Stimulated activated CD8-positive, alpha-beta memory T cell treated with anti-CD3 and anti-CD28 coated beads, Interleukin-15, amount 100 ng/mL, for 24 hours (primary cell): ENCODE measurements at regions not wholly inside any gene's neighbourhood (a gene's known extent, or its start where the extent isn't known, plus 50 kb on each side); places are given as distances from the start of the nearest gene placed in this dataset.

ENCODE experiments used
- DNase-seq: peaks from one replicate; pipeline ENCODE4 v3.0.0-alpha.2; 2020; ENCODE audit warnings: low read depth

GRCh38 chr2:196224756-196225155, 53.4 kb upstream of the STK17B start:
- no peak for DNase-seq

GRCh38 chr2:196225213-196225612, 53.8 kb upstream of the STK17B start:
- DNase-seq = no peak

DNA sequence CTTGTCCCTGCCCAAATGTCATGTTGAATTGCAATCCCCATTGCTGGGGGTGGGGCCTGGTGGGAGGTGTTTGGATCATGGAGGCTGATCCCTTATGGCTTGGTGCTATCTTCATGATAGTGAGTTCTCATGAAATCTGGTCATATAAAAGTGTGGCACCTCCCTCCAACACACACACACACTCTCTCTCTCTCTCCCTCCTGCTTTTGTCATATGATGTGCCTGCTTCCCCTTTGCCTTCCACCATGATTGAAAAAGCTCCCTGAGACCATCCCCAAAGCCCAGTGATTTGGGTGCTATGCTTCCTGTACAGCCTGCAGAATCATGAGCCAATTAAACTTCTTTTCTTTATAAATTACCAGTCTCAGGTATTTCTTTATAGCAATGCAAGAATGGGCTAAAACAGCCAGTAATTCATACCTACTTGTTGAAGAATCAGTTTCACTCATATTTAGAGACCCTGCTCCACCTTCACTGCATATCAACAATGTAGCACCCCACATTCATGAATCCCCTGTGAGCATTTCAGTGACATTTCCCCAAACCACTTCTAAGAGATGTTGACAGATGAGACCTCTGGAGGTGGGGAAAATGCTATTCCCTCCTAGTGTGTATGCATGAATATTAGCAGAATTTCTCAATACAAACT, 54.8 kb upstream of the STK17B start:
- no peak for DNase-seq

DNA sequence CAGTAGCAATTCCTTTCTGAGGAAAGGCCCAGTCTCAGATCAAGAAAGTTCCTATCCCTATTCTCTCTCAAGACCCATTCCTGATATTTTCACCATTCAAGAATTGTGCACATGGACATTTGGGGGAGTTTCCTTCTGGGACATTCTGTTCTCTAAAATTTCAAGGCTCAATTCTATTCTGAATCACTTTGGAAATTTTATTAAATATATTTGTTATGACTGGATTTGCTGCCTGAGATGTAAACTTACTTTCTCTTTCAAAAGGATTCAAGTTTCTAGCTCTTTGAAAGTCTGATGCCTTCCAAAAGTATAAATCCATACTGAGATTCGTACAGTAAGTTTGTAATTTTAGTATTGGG, 55.3 kb upstream of the STK17B start:
- no peak for DNase-seq

DNA sequence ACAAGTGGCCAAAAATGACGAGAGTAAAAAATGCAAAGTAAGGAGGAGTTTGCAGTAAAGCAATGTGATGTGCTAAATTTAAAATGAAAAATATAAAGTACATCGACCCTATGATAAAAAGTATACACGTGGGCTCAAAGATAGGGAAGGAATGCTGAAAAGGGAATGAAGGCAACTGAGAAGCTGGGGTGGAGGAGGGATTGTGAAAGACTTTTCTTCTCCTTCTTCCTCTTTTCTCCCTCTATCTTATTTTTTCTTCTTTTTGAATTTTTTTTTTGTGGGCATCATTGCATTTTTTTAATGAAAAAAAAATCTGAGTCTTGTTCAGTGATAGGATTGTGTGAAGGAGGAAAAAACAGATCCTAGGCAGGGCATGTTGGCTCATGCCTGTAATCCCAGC, 57.6 kb upstream of the STK17B start:
- no peak for DNase-seq

- DNase-seq = no peak
Observed at GRCh38 chr2:196230061-196230854, 58.9 kb upstream of the STK17B start.

DNA sequence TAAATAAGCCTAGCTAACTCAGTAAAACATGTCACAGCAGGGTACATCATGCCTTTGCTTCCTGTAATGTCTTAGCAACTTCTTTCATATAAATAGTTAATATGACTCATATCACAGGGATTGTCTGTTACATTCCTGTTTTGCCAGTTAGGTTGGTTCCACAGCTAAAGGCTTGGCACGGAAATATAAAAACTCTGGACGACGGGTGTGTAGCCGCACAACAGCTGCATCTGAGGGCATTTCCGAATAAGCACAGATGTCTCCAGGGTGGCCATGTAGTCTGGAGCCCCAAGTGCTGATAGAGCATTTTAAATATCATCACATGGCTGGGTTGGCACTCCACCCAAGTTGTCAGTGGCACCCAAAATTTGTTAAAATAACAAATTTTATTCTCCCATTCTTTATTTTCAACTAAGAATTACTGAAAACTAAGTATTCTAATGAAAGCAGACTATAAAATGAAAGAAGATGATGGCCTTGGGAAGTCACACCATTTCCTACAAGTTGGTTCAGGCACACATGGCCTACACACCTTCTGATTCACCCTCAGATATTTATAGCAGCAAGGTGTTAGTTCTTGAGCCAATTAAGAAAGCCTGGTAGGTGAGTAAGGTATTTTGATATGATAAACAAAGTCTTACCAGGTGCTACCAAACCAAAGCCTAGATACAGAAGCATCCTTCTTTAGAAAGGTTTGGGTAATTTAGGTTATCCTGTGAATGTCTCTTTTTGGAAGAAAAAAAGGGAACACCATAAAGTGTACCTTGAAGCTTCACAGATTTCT, 61.8 kb upstream of the STK17B start:
- DNase-seq = no peak

DNA sequence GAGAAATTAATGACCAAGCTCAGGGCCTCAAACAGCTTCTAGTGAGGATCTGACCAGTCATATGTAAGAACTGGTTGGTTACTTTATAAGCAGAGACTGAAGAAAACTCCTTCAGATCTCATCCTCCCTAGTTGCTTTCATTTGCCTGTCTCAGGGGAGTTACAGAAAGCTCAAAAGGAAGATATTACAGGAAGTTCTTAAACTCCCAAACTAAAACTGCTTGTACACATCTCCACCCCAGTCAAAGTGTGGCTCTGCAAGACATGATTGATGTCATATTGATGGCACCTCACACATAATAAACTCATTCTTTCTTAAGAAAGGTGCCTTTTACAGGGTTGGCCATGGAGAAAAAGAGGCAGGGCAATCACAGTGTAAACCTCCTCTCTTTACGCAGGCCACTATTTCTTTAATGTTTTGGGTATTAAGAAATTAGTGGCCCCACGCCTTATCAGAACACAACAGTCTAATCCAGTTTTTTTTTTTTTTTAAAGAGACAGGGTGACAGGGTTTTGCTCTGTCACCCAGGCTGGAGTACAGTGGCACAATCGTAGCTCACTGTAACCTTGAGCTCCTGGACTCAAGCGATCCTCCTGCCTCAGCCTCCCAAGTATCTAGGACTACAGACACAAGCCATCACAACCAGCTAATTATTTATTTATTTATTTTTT, 62.6 kb upstream of the STK17B start:
- no peak for DNase-seq

DNA sequence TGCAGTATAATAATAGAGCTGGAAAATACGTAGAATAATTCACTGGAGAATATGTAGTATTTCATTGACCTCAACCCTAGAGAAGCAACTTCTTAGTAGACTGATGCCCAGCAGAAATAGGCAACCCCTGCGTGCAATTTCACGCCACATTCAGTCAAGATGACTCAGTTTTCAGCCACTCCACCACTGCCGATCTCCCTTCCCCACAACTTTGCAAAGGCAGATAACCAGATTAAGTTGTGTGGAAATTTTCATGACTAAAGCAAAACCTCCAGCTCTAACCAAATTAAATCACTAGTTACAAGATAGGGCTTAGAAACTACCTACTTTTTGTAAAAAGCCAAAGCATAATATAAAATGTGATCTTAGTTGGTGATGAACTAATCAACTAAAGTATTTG, 63.3 kb upstream of the STK17B start:
- no peak for DNase-seq

DNA sequence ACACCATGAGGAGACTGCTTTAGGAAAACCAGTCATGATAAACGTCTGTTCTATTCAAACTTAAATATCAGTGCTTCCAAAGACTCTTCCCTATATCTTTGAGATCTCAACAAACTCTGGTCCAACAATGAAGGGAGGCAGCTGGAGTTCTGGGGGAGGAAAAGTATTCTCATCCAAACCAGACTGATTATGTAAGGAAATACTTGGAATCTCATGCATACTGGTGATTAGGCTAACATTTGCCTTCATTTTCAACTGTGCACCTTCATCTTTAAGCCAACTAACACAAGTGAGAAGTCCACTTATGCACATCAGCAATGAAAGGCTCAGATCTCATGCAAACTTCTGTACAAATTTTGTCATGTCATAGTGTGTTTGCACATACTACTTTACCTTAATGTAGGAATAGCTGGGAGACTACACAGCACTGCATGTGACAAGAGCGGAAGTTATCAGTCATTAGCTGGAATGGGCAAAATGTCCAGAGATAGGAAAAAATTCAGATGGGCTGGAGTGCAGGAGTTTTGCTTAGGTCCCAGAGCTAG, 67.5 kb upstream of the STK17B start:
- no peak for DNase-seq

- peak; percentile 30 for DNase-seq
Observed at GRCh38 chr2:196239622-196240587, 68.5 kb upstream of the STK17B start.

DNA sequence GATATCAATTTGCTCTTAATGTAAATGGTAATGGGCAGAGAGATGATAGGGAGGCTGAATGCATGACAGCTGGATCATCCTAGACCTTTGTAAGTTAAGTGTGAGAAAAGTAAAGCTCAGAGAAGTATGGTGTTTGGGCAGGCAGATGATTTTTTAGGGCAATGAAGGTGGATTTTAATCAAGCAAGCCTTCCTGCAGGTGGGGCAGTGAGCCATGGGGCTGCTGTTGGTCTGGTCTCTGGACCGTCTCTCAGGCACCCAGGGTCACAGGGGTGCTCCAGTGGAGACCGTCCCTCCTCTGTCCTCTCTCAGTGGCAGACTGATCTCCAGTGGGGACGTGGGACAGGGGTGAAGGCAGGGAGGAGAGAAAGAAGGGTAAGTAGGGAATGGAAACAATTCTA, 69.8 kb upstream of the STK17B start:
- no peak for DNase-seq

GRCh38 chr2:196242131-196242620, 70.8 kb upstream of the STK17B start:
- DNase-seq = no peak

- DNase-seq = no peak
Observed at GRCh38 chr2:196244516-196244915, 73.1 kb upstream of the STK17B start.

DNA sequence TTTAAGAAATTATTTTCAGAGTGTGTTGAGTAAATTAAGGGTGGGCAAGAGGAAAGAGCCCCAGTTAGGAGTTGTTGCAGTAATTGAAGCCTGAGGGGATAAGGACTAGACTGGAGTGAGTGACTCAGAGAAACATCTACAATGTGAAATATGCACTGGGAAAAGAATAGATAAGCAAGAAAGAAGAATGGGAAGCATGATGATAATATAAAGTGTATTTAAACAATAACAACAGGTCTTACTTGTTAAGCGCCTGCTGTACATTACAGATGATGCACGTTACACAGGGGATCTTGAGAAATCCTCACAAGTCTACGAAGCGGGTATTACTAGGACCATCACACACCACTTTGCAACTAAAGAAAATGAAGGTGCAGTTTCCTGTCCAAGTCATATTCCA, 73.6 kb upstream of the STK17B start:
- DNase-seq = no peak

DNA sequence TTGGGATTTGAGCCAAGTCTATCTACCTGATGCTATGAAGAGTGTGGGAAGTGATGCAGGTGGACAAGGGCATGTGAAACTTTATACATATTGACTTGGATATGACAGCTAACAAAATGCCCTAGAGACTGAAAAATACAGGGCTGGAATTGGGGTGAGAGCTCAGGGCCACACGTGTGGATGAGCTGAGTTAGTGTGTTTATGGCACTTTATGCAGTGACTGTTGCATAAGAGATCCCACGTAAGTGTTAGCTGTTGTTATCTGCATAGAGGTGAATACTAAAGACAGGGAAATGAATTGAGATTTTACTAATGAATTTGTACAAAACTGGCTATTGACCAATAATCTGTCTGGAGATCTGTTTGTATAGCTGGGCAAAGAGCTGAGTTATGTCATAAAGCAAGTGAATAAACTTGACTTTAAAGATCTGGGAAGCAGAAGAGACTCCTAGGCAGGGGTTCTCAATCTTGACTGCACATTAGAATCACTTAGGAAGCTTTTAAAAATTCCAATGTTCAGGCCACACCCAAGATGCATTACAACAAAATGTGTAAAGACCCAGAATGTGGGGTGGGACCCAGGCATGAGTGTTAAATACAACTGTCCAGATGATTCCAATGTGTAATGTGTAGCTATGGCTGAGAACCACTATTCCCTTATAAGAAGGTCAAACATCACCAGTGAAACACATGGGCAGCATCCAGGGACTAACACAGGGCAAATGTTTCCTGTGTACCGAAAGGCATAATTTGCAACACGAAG, 74.2 kb upstream of the STK17B start:
- no peak for DNase-seq

DNA sequence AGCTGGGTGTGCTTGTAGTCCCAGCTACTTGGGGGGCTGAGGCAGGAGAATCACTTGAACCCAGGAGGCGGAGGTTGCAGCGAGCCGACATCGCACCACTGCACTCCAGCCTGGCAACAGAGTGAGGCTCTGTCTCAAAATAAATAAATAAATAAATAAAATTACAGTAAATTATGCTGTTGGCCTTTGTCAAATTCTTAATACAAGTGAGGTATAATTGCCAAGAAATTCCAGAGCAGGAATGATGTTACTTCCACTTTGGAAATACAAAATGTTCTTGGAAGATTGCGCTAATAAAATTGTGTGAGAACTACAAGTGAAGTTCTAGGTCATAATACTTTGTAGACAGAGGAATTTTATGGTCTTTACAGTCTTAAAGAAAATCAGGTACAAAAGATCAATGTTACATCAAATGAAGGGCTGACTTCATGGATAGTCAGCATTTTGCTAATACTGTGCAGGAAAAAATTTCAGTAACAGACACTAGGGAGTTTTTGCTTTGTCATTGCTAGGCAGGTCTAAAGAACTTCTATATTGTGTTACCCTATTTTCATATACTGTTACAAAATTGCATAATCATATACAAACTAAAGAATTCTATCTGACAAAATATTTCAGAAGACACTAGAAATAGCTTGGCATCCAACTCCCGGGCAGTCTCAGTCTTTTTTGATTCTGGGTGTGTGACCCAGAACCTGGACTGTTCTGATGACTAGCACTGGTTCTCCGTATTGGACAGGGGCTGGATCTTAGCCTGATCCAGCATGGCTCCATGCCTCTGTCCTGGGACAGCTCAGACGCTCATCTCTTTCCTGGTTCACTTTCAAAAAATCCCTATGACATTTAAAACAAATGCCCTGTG, 76.0 kb upstream of the STK17B start:
- no peak for DNase-seq

DNA sequence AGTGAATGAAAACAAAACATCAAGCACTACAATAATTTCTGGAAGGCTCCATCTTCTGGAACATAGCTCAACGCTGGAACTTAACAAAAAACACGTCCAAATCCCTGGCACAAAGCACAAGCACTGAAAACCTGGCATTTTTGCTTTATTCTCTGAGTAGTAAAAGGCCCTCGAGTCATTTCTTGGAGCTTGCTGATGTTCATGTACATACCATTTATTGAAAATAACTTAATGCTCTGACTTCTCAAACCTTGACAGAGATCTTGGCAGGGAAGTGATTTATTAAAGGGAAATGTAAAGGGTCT, 76.5 kb upstream of the STK17B start:
- DNase-seq = no peak

- DNase-seq = no peak
Observed at GRCh38 chr2:196248467-196249094, 77.2 kb upstream of the STK17B start.
